ENCODE measurements at regions not wholly inside any gene's neighbourhood (a gene's known extent, or its start where the extent isn't known, plus 50 kb on each side); places are given as distances from the start of the nearest gene placed in this dataset.
"Not testable (repeated sequence)": the region's sequence is repeated elsewhere in the genome, so short reads cannot be mapped to it uniquely, and the experiment has no call there.

DNA sequence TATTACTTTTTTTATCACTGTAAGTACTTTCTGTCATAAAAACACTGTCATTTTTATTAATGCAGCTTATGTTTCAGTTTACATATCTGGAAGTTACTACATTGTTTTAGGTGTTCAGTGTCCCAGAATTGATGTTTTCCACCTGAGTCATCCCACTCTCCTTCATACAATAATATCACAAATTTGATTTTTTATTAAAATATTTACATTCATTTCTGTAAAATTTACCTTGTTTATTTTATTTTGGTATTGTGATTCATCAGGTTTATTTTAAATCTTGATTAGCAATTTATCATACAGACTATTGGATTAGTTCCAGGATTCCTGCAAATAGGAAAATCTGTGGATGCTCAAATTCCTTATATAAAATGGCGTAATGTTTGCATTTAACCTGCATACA is 1662.9 kb downstream of the SUCLG1 start:
- DNase-seq (ENCODE audit: low read depth) = no peak

DNA sequence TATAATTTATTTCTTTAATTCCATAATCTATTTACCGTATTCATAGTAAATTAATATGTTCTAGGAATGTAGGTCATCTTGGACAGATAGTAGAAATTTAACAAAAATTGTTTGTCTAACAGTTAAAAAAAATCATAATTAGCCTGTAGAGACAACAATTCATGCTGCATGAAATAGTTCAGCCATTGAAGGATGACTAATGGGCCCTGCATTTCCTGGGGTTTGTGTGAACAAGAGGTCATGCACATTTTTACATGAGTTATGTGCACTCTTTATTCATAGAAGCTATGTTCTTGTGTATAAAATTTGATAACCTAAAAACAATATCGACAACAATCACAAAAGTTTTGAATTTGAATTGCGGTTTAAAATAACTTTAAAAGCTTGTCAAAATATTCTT is 1663.6 kb downstream of the SUCLG1 start:
- peak; percentile 47 for DNase-seq (ENCODE audit: low read depth)

DNA sequence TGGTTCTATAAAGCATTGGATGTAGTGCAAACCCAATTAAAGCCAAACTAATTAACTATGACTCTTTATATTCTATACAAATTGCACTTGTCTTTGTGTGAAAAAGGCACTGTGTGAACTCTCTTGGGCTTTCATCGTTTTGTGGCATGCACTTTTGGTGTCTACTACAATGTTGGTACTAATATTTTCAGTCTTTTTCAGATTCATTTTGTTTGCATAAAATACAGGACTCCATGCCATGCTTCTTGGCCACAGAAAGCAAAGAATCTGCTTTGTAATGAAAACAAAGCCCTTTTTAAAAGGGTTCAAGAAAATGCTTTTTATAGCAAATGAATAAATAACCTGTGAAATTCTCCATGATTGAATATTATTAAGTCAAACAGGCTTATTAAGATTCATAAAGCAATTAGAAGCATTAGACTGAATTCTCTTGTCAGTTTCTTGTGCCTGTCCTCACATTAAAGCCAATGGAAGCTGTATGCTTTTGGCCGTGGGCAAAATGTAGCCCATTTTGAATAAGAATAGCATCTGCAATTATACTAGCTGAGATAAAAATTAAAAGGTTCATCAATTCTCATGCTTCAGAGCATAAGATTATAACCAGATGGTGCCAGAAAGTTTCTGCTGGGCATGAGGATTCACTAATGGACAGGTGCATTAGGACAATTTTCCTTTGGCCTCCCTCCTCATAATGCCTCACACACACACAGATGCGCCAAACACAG is 1665.2 kb downstream of the SUCLG1 start:
- DNase-seq (ENCODE audit: low read depth) = no peak

DNA sequence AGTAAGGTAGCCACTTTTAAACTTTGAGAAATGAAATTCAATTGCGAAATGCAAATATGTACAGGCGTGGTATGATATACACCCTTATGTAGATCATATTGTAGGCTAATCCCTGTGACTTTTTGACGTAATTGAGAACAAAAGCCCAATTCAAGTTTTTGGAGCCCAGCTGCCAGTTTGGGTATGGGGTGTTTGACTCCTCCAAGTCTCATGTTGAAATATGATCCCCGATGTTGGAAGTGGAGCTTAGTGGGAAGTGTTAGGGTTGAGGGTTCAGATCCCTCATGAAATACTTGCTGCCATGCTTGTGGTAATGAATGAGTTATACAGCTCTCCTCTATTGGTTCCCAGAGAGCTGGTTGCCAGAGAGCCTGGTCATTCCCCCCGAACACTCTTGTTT is 1666.8 kb downstream of the SUCLG1 start:
- DNase-seq (ENCODE audit: low read depth) = no peak

DNA sequence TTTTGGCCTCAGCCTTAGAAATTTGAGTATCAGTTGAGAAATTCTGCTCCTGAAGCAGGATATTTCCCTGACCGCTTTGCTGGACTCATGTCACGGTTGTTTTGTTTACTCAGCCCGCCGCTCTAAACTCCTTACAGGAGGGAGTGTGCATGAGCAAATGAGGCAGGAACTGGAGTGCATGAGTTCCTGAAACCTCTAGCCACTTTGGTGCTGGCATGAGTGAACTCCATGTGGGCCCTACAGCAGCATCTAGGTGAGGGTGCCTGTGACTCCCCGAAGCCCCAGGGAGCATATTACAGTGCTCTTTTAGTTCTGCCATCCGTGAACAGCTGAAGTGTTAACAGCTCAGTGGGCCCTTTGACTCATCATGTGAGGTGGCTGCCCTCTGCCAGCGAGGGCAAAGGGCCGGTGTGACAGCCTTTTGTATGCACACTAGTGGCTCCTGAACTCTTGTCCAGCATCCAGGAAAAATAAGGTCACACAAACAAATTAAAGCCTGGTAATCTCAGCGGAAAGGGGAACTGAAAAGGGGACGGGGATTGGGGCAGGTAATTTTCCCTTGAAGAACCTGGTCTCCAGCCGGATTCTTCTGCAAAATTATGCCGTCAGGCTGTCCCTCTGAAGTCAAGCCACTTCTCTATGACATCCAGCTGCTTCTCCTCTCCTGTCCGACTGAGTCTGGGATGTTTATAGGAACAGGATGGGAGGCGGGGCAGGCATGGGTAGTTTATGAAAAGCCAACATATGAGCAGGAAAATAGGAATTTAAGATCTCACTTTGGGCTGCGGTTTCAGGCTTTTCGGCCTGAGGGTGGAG is 1668.7 kb downstream of the SUCLG1 start:
- peak; percentile 61 for DNase-seq (ENCODE audit: low read depth)

DNA sequence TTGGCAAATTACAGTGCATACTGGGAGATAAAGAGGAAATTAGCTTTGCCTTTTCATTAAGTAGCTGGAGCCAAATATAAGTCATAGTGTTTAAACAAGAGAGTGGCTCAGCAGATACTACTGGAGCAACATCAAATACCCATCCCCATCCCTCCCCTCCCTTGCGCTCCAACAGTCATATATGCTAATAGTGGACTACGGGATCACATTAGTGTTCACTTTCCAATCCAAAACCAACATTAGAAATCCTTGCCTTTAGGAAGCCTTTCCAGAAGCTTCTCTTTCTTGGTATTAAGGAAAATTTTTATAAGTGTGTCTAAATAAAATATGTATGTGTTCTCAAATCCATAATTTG is 1669.3 kb downstream of the SUCLG1 start:
- DNase-seq (ENCODE audit: low read depth) = no peak

DNA sequence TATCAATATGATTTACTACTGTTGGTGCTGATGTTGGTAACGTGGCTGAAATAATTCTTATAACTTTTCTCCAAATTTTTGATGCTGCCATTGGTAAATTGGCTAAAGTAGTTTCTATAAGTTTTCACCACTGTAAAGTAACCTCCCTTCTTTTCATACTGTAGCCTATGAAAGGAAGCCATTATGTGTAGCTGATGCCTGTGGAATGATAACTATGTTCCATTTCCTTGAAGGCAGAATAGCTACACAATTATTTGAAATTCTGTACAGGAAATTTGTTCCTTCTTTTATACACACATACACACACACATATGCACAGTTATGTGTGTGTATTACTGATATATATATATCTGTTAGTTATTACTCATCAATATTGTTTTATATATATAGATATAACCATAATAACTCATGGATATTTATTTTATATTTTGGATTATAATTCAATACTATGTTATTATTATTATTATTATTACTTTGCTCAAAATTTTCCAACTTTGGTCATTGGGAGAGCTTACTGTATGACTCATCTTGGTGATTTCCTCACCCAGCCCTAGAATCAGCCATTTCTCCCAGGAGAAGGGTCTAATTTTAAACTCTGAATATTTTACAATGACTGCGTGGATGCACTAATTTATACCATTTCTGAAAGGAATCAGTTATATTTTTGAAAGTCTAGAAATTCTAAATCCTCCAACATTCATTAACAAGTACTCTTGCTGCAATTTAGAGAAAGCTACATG is 1677.7 kb downstream of the SUCLG1 start:
- DNase-seq (ENCODE audit: low read depth) = no peak

DNA sequence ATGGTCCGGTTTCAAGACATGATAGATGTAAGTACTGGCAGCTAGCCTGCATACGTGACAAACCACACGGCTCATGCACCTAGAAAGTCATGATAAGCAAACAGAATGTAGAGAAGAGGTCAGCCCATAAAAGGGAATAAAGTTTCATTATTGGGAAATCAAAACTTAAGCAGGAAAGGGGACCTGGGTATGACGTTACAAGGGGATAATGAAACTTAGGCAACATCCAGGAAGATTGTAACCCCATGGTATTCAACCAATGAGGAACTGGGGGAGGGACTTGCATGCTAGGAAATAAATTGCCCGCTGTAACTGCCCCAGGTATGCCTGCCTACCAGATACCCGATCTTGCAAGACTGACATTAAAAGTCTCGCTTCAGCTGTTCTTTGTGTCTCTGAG is 1679.0 kb downstream of the SUCLG1 start:
- DNase-seq (ENCODE audit: low read depth) = no peak

DNA sequence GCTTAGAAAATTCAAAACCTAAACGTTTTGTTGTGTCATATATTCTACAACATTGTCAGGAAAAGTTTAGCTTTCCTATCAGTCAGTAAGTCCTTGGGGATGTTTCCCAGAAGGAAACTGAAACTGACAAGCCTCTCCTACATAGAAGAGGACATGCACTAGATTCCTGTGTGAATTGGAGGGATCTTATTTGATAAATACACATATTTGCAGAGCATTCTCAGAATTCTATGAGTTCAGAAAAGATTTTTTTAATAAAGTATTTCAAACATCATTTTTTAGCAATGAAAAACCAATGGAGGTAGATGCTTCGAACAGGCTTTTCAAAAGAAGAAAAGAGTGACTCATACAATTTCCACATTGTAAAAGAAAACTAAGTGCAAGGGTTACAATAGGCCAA is 1706.7 kb downstream of the SUCLG1 start:
- no peak for DNase-seq (ENCODE audit: low read depth)

DNA sequence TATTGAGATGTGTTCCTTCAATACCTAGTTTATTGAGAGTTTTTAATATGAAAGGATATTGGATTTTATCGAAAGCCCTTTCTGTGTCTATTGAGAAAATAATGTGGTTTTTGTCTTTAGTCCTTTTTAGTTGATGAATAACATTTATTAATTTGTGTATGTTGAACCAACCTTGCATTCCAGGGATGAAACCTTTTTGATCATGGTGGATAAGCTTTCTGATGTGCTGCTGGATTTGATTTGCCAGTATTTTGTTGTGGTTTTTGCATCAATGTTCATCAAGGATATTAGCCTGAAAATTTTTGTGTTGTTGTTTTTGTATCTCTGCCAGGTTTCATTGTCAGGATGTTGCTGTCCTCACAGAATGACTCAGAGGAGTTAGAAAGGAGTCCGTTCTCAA is 1710.4 kb downstream of the SUCLG1 start:
- DNase-seq (ENCODE audit: low read depth) = no peak

DNA sequence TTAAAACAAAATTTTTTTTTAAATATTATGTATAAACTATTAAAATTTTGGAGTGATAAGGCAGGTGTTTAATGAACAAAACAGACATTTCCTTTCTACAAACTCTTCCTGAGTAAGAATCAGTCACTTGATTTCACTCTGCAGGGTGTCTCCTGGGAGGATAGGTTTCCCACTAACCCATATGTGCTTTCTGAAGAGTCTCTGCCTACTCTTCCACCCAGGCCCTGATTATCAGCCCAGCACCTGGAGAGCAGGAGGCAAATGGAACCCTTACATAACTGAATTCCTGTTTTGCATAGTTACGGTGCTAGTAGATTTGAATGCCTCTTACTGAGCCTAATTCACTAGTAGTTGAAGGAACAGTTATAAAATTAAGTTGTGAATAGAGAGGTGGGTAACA is 1718.6 kb downstream of the SUCLG1 start:
- DNase-seq (ENCODE audit: low read depth) = no peak

DNA sequence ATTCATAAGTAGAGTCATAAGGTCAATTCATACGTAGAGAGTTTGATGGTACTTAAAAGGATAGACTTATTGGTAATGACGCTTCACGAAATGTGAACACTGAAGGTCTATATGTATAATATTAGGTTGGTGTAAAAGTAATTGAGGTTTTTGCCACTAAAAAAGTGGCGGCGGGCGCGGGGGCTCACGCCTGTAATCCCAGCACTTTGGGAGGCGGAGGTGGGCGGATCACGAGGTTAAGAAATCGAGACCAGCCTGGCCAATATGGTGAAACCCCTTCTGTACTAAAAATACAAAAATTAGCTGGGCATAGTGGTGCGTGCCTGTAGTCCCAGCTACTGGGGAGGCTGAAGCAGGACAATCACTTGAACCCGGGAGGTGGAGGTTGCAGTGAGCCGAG is 1721.1 kb downstream of the SUCLG1 start:
- DNase-seq (ENCODE audit: low read depth) = not testable (repeated sequence)

DNA sequence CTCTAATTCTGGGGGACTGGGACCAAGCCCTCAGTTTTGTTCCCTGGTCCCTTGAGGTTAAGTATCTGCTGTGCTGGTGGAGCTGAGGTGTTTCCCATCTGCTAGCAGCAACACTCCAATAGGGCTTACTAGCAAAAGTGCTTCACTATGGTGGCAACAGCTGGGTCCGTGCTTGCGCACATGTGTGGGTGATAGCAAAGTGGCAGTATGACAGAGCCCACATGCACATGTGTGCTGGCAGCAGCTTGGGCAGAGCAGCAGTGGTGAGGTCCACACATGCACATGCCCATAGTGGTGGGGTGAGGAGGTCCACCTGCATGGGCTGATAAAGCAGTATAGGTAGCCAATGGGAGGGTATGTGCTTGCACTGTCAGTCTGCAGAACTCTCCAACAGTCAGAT is 1723.7 kb downstream of the SUCLG1 start:
- no peak for DNase-seq (ENCODE audit: low read depth)

DNA sequence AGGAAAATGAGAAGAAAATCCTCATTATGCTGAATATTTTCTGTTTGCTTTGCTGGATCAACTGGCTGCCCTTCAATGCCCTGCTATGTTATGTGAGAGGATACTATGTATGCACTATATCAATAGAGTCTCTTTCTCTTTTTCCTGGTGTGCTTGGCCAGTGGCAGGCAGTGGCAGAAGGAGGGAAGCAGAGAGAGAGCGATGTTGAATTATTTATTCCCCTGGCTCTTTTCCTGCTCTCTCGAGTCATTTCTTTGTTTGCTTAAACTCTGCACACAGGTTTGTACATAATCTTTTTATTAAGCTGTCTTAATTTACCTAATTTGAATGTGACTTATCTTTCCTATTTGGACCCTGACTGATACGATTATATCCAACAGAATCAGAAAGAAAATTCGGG is 1727.3 kb downstream of the SUCLG1 start:
- DNase-seq (ENCODE audit: low read depth) = no peak

DNA sequence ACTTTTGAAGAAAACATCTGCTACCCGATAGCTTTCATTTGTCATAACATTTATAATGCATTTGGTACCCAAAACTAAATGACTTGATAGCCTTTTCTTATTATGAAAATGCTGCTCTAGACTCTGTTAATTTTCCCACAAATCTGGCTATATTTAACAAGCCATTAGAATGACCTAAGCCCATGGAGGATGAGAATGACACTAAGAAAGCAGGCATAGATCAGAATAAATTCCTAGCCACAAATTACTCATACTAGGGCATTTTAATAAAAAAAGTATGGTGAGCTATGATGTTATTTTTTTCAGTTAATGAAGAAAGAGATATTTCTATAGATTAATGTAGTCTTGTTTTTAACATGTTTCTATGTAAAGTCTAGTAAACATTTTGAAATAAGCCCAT is 1728.3 kb downstream of the SUCLG1 start:
- DNase-seq (ENCODE audit: low read depth) = peak; percentile 9

DNA sequence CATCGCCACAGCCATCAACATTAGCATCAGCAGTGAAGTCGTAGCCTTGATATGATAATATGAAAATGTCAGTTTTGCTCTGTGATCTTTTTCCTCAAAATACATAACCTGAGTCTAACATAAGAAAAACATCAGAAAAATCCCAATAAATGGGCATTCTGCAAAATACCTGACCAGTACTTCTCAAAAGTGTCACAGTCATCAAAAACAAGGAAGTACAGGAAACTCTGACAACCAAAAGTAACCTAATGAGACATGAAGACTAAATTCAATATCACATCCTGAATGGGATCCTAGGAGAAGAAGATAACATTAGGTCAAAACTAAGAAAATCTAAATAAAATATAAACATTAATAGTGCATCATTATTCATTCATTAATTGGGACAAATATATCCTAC is 1731.0 kb downstream of the SUCLG1 start:
- DNase-seq (ENCODE audit: low read depth) = no peak

DNA sequence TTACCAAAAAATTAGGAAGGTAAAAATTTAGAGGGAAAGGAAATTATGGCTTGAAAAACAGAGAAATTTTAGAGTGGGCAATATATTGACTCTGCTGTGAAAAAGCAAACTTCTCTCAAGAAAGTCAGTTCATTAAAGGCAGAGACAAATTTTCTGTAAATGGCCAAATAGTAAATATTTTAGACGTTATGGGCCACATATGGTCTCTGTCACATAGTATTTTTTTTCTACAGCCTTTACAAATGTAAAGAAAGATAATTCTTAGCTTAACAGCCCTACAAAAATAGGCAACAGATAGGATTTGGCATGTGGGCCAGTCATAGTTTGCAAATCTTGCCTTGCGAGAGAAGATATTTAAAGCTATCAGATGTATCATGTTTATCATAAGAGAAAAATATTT is 1750.4 kb downstream of the SUCLG1 start:
- DNase-seq (ENCODE audit: low read depth) = no peak

DNA sequence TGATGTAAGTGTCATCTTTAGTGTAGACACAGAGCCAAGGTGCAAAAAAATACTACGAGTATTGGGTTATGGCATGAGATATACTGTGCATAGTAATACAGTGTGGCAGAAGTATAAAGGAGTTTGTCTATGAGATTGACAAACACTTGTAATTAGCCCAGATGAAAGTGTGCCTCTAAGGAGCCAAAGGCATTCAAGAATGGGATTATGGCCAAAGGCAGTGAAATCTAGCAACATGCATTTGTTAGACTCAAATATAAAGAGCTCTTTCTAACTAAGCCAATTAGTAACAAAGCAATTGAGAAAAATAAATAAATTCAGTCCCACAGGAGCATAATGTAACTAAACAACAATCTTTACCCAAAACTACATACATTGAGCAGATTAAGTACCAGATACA is 1761.8 kb downstream of the SUCLG1 start:
- DNase-seq (ENCODE audit: low read depth) = no peak

DNA sequence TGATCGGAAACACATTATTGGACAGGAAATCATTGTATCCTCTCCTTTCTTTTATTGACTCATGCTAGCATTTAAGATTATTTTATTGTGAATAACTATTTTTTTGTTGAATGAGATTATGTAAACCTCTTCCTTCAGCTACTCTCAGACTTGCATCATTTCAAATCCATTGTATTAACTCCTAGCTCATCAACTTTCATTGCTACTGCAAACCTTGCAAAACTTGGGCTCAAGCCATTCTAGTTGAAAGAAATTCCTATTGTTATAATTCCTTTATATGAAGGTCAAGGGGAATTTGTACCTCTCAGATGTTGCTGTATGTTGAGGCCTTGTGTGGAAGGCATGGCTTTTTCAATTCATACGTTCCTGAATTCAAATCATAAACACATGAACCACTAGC is 1764.6 kb downstream of the SUCLG1 start:
- no peak for DNase-seq (ENCODE audit: low read depth)

DNA sequence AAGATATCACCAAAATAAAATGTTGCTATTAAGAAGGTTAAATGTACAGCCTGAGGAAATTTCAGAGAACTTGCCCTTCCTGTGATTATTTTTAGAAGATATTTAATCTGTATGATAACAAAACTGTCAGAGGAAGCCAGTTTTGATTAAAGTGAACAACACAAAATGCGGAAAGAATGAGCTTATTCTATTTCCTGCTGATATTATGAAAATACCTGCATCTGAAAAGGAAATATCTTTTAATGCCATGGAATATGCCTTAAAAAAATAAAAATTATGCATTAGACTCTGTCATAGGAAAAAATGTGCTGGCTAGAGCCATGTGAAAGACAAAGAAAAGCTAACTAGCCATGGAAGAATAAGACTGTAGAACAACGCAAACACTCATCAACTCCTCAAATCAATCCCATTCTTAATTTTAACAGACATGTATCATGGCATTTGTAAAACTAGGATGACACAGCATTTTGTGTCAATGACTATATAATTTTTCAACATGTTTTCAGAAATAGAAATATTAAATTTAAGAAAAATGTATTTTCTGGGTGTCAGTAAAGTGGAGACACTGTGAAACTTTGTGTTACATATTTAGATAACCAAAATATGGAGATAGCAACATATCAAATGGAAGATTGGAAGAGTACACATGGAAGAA is 1768.2 kb downstream of the SUCLG1 start:
- no peak for DNase-seq (ENCODE audit: low read depth)

DNA sequence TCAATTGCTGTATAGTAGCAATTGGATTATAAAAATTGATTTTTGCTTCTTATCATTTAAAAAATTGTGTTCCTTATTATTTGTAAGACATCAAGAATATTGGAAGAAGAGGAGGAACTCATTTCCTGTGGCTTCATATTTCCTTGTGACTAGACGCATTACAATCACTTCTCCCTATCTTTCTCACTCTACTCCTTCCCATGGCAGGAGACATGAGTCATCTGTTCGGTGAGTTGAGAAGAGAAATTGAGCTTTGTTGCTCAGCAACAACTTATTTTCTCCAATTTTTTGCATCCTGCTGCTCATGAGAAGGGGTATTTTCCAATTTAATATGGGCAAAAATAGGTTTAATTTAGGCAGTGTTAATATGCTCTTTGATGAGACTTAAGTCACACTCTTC is 1783.9 kb downstream of the SUCLG1 start:
- DNase-seq (ENCODE audit: low read depth) = peak; percentile 20

DNA sequence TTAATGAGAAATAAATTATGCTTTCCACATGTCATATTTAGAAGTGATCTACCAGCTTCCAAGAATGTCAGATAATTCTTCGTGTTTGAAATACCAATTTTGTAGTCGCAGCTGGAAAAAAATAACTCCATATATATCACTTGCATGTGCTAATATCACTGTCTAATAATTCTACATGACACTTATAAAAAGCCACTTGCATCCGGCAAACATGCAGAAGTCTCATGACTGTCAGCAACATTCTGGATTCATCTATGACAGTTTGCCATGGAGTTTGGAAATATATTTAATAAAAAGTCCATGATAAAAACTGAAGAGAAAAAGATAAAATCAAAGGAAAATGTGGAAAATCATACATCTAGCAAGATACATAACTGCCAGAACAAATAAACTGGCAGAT is 1784.4 kb downstream of the SUCLG1 start:
- DNase-seq (ENCODE audit: low read depth) = no peak

DNA sequence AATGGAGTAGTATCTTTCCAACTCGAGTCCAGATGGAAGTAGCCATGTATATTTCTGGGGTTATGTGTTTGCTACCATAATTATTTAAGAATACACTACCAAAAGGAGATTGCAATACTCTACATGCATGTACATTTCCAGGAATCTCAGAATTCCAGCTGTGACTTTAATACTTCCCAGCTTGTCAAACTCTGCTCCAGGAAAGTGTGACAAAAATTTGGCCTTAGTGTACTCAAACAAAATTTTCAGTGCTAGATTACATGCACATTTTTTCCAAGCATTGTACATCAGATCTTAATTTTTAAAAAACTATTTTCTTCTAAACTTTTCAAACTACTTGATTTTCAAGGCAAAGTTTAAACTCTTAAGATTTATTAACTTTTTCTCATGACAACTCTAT is 1791.6 kb downstream of the SUCLG1 start:
- DNase-seq (ENCODE audit: low read depth) = no peak
